ENCODE measurements at regions not wholly inside any gene's neighbourhood (a gene's known extent, or its start where the extent isn't known, plus 50 kb on each side); places are given as distances from the start of the nearest gene placed in this dataset.

- TF ChIP-seq, protein P1, sequence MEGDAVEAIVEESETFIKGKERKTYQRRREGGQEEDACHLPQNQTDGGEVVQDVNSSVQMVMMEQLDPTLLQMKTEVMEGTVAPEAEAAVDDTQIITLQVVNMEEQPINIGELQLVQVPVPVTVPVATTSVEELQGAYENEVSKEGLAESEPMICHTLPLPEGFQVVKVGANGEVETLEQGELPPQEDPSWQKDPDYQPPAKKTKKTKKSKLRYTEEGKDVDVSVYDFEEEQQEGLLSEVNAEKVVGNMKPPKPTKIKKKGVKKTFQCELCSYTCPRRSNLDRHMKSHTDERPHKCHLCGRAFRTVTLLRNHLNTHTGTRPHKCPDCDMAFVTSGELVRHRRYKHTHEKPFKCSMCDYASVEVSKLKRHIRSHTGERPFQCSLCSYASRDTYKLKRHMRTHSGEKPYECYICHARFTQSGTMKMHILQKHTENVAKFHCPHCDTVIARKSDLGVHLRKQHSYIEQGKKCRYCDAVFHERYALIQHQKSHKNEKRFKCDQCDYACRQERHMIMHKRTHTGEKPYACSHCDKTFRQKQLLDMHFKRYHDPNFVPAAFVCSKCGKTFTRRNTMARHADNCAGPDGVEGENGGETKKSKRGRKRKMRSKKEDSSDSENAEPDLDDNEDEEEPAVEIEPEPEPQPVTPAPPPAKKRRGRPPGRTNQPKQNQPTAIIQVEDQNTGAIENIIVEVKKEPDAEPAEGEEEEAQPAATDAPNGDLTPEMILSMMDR (IDR thresholded peaks at IDR 0.05), result no peak
- no peak for TF ChIP-seq POLR2A (IDR thresholded peaks at IDR 0.05)
- TF ChIP-seq POLR2AphosphoS5 (IDR thresholded peaks at IDR 0.05), result no peak
Observed at GRCh38 chr10:88065383-88066049, 202.1 kb downstream of the PTEN start.
